ENCODE measurements at regions not wholly inside any gene's neighbourhood (a gene's known extent, or its start where the extent isn't known, plus 50 kb on each side); places are given as distances from the start of the nearest gene placed in this dataset.

DNA sequence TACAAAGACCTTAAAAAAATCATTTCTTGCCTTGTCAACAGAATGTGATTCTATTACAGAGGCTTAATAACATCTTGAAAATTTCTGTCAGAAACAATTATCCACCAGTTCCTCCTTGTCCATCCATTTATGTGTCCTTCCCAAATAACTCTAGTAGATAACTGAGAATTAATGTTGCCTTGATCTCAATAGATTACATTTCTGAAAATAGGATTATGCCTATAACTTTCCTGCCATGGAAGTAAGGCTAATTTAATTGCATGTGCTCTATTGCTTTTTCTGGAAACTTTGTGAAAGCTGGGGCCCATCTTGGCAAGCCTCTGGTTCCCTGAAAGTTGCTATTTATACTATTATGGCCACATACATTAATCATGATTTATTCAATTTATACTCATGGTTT, 76.2 kb upstream of the UNC5C start (continued):
- no peak for TF ChIP-seq ZBTB33 (IDR thresholded peaks at IDR 0.05; ENCODE audit: extremely low read depth, insufficient replicate concordance, low read length)

DNA sequence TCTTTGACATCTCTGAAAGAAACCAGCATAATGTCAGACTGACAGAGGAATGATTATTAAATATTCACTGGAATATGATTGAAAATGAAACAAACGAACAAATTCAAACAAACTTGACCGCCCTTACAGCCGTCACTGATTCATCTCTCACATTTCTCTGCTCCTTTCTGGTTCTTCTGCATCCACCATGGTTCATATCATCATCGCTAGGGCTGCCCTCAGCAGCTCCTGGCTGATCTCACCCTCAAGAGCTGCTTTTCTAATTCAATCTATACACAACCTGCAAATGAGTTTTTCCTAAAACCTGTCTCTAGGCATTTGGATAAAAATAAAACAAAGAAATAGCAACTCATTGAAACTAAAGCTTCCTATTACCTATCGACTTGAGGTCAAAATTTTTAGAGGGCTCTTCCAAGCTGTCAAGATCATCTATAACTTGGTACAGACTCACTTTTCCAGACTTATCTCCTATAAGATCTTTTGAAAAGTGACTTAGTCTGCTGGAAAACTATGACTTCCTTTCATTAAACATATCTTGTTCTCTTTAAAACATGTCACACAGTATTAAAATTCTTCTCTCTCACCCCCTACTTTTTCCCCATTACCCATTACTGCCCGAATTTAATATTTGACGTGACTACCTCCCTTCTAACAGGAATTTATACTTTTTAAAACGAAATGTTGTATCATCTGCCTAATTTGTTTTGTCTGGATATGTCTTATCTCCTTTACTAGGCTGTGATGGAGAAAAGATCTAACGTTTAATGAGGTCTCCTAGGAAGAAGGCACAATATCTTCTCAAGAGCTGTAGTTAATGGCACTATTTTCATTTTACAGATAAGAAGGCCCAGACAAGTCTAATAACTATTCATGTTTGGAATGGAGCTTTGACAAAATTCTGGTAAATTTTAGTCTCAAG, 71.0 kb upstream of the UNC5C start:
- Histone ChIP-seq H3K9me3 (ENCODE audit: control insufficient read depth in 1 of 2, insufficient read depth in 1 of 2, low read depth in 1 of 2, low read length in 2 of 2) (no peaks in the 10 kb centered on the region), H3K4me3 (replicated peaks in 1 of 2; ENCODE audit: low read depth in 1 of 2, low read length in 2 of 2) (no peak overlapping the region), H3K79me2 (ENCODE audit: insufficient read depth, low read length) (no peaks in the 10 kb centered on the region), H3K9me2 (ENCODE audit: insufficient read depth) (0 out of 2 replicates have a peak, but pooled peaks cover 3% of the 10 kb centered on the region), H3K27ac (ENCODE audit: low read depth, low read length) (no peak overlapping the region), H3K9ac (ENCODE audit: low read length) (no peak overlapping the region), H3K4me2 (ENCODE audit: low read length) (no peak overlapping the region), H3K4me1 (ENCODE audit: control insufficient read depth in 1 of 2, insufficient read depth in 2 of 2, low read length in 2 of 2) (no peaks in the 10 kb centered on the region), H3K36me3 (ENCODE audit: control insufficient read depth in 1 of 2, insufficient read depth in 2 of 2, low read length in 2 of 2) (no peaks in the 10 kb centered on the region), H2AFZ (ENCODE audit: low read depth, low read length, poor library complexity, severe bottlenecking) (no peak overlapping the region), H4K20me1 (ENCODE audit: insufficient read depth) (no peaks in the 10 kb centered on the region), H3K27me3 (ENCODE audit: insufficient read depth, low read length) (no peaks in the 10 kb centered on the region)
- BruUV-seq (replicated peaks): no TSS peak
- TF ChIP-seq REST (IDR thresholded peaks at IDR 0.05; ENCODE audit: low read depth): no peak
- TF ChIP-seq RAD21 (IDR thresholded peaks at IDR 0.05; ENCODE audit: low read depth): no peak
- TF ChIP-seq, protein P1, sequence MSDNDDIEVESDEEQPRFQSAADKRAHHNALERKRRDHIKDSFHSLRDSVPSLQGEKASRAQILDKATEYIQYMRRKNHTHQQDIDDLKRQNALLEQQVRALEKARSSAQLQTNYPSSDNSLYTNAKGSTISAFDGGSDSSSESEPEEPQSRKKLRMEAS (IDR thresholded peaks at IDR 0.05): no peak
- no peak for TF ChIP-seq TCF7L2 (IDR thresholded peaks at IDR 0.05; ENCODE audit: borderline replicate concordance, extremely low read depth, insufficient read depth, insufficient read length)
- TF ChIP-seq ZFX (IDR thresholded peaks at IDR 0.05): no peak
- no peak for TF ChIP-seq EZH2phosphoT487 (IDR thresholded peaks at IDR 0.05; ENCODE audit: borderline replicate concordance)
- TF ChIP-seq ELF1 (IDR thresholded peaks at IDR 0.05; ENCODE audit: borderline replicate concordance, low read depth): no peak
- TF ChIP-seq SRF (IDR thresholded peaks at IDR 0.05; ENCODE audit: low read depth): no peak
- TF ChIP-seq YY1 (IDR thresholded peaks at IDR 0.05; ENCODE audit: extremely low read depth, insufficient replicate concordance, low read depth, low read length): no peak
- TF ChIP-seq SP1 (IDR thresholded peaks at IDR 0.05; ENCODE audit: low read depth): no peak
- ChIA-PET POLR2A (no interaction called here), CTCF (no interaction called here), RAD21 (ENCODE audit: low non-redundant PET in 1 of 2, low total read pairs in 2 of 2, uncharacterized antibody in 2 of 2, unreplicated experiment in 2 of 2) (no interaction called here)
- no peak for DNase-seq (ENCODE audit: low read depth, low spot score)
- no peak for ATAC-seq
- intact Hi-C loops (cut with micrococcal nuclease): no loop called here
